Thyroid gland (tissue), 4 donors: ENCODE measurements at regions not wholly inside any gene's neighbourhood (a gene's known extent, or its start where the extent isn't known, plus 50 kb on each side); places are given as distances from the start of the nearest gene placed in this dataset.

Experiments
- DNase-seq, 2 donors: peaks; one replicate each; pipeline ENCODE4 v3.0.0-alpha.2; 2019
- H3K27ac ChIP-seq, 3 donors: fragments of 200-600 bp; sonication (generic); 1 replicate in 2 of 3; 2 replicates in 1 of 3; pipeline ENCODE4 v1.5.1; 2016 to 2019; ENCODE audit warnings: mild to moderate bottlenecking in 1 of 3, moderate library complexity in 1 of 3
- H3K27me3 ChIP-seq: fragments of 200-600 bp; sonication (generic); one replicate; pipeline ENCODE4 v1.5.1; 2019
- H3K36me3 ChIP-seq, 2 donors: fragments of 200-600 bp; sonication (generic); one replicate each; pipeline ENCODE4 v1.5.1; 2016 to 2019
- H3K4me1 ChIP-seq, 2 donors: fragments of 200-600 bp; sonication (generic); one replicate each; pipeline ENCODE4 v1.5.1; 2017 to 2019
- H3K4me3 ChIP-seq, 3 donors: fragments of 200-600 bp; sonication (generic); replicated peaks in 1 of 3; 1 replicate in 2 of 3; 2 replicates in 1 of 3; pipeline ENCODE4 v1.5.1; 2016; ENCODE audit warnings: mild to moderate bottlenecking in 1 of 3
- H3K9me3 ChIP-seq: fragments of 200-600 bp; sonication (generic); one replicate; pipeline ENCODE4 v1.5.1; 2017
- POLR2A ChIP-seq, 2 donors: fragments of 450-650 bp; IDR thresholded peaks; one replicate each; pipeline ENCODE4 v1.6.1; 2017; ENCODE audit warnings: antibody characterized with exemption in 2 of 2, mild to moderate bottlenecking in 2 of 2, moderate library complexity in 1 of 2
- WGBS, 2 donors: methylation state at CpG; one replicate each; pipeline ENCODE4 v1.1.5; 2017; 5-methylcytosine and 5-hydroxymethylcytosine counted together
- intact Hi-C: fragments of 100-400 bp; cut with DNase I; formaldehyde crosslinking; loops from one replicate; pipeline ENCODE4 v1.15.1; 2023
- TF ChIP-seq, protein P1 (sequence below), 6 experiments: fragments of 200-600 bp in 3 of 6; fragments of 450-650 bp in 3 of 6; sonication (generic) in 3 of 6; IDR thresholded peaks; one replicate each; pipeline ENCODE4 v1.5.1; 2016 to 2019; ENCODE audit warnings: antibody characterized with exemption in 6 of 6, mild to moderate bottlenecking in 2 of 6, inconsistent platforms in 1 of 6, moderate library complexity in 1 of 6

GRCh38 chr1:57683037-57683942 is 259.4 kb upstream of the DAB1 start:
- DNase-seq: no peak
- H3K4me3 ChIP-seq: no peak overlapping the region
- H3K36me3 ChIP-seq: no peaks in the 10 kb centered on the region
- 52 to 54% methylated on average over 7 of the region's 7 CpGs for WGBS, 2 donors
- no peaks in the 10 kb centered on the region for H3K4me1 ChIP-seq
- no peaks in the 10 kb centered on the region for H3K9me3 ChIP-seq
- intact Hi-C loops: no loop called here
- no peak overlapping the region for H3K27ac ChIP-seq
- H3K27me3 ChIP-seq: no peaks in the 10 kb centered on the region
- TF ChIP-seq POLR2A (IDR thresholded peaks at IDR 0.05): no peak
- TF ChIP-seq, protein P1, sequence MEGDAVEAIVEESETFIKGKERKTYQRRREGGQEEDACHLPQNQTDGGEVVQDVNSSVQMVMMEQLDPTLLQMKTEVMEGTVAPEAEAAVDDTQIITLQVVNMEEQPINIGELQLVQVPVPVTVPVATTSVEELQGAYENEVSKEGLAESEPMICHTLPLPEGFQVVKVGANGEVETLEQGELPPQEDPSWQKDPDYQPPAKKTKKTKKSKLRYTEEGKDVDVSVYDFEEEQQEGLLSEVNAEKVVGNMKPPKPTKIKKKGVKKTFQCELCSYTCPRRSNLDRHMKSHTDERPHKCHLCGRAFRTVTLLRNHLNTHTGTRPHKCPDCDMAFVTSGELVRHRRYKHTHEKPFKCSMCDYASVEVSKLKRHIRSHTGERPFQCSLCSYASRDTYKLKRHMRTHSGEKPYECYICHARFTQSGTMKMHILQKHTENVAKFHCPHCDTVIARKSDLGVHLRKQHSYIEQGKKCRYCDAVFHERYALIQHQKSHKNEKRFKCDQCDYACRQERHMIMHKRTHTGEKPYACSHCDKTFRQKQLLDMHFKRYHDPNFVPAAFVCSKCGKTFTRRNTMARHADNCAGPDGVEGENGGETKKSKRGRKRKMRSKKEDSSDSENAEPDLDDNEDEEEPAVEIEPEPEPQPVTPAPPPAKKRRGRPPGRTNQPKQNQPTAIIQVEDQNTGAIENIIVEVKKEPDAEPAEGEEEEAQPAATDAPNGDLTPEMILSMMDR (IDR thresholded peaks at IDR 0.05): no peak

DNA sequence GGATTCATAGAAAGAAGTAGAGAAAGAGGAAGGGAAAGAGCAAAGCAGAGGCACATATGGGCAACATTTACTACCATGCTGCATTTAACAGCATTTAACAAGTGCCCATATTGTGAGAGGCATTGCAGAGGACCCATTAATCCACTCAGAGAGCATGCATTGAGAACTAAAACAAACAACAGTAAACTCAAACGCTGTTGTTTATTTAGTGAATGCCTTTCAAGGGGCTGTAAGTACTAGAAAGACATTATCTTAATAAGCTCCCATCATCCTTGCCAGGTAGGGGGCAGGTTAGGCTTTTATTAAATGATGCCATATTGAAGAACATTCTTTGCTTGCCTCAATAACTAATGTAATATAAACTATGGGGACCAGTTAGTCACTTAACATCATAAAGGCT is 254.3 kb upstream of the DAB1 start:
- Histone ChIP-seq H3K27ac (no peak overlapping the region), H3K4me1 (no peaks in the 10 kb centered on the region), H3K27me3 (no peaks in the 10 kb centered on the region), H3K4me3 (no peak overlapping the region), H3K36me3 (no peaks in the 10 kb centered on the region), H3K9me3 (no peaks in the 10 kb centered on the region)
- intact Hi-C loops: no loop called here
- no peak for TF ChIP-seq POLR2A (IDR thresholded peaks at IDR 0.05)
- TF ChIP-seq, protein P1 (IDR thresholded peaks at IDR 0.05): no peak
- no peak for DNase-seq
- WGBS, 2 donors: 3 to 5% methylated on average over 1 of the region's 1 CpG

DNA sequence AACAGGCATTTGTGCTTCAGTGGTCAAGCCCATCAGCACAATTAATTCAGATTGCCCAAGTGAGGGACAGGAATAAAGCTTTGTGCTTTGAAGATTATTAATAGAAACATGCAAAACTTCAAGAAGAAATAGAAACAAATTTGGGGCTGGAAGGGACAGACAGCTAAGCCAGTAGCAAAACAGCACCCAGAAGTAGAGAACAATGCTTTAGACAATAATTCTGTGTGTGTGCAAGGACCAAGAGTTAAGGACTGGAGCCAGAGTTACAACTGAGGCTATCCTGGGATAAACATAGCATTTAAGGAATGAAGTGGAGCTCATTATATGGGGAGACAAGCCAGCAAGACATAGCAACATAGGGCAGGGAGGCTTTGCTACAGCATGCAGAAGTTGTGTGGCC is 251.9 kb upstream of the DAB1 start:
- no peak for TF ChIP-seq POLR2A (IDR thresholded peaks at IDR 0.05)
- TF ChIP-seq, protein P1 (IDR thresholded peaks at IDR 0.05): no peak
- no peaks in the 10 kb centered on the region for H3K36me3 ChIP-seq
- intact Hi-C loops: no loop called here

GRCh38 chr1:57674801-57675200 is 250.9 kb upstream of the DAB1 start:
- no peak overlapping the region for H3K4me3 ChIP-seq
- H3K27ac ChIP-seq: no peak overlapping the region
- DNase-seq: no peak
- H3K27me3 ChIP-seq: no peaks in the 10 kb centered on the region
- no peaks in the 10 kb centered on the region for H3K4me1 ChIP-seq
- H3K9me3 ChIP-seq: no peaks in the 10 kb centered on the region
- no peaks in the 10 kb centered on the region for H3K36me3 ChIP-seq
- intact Hi-C loops: no loop called here
- TF ChIP-seq POLR2A (IDR thresholded peaks at IDR 0.05): no peak
- TF ChIP-seq, protein P1 (IDR thresholded peaks at IDR 0.05): no peak

More for the DNA sequence above, 251.9 kb upstream of the DAB1 start:
- H3K9me3 ChIP-seq: no peaks in the 10 kb centered on the region
- H3K4me1 ChIP-seq: no peaks in the 10 kb centered on the region
- no peak overlapping the region for H3K27ac ChIP-seq
- H3K4me3 ChIP-seq: no peak overlapping the region
- H3K27me3 ChIP-seq: no peaks in the 10 kb centered on the region
- DNase-seq: no peak

GRCh38 chr1:57672346-57673140 is 248.7 kb upstream of the DAB1 start:
- no peaks in the 10 kb centered on the region for H3K9me3 ChIP-seq
- intact Hi-C loops: no loop called here

More at GRCh38 chr1:57672346-57673140, 248.7 kb upstream of the DAB1 start:
- no peak overlapping the region for H3K27ac ChIP-seq
- H3K36me3 ChIP-seq: no peaks in the 10 kb centered on the region
- 98 to 100% methylated on average over 1 of the region's 1 CpG for WGBS, 2 donors
- no peaks in the 10 kb centered on the region for H3K4me1 ChIP-seq
- no peak for DNase-seq
- H3K4me3 ChIP-seq: no peak overlapping the region
- TF ChIP-seq, protein P1 (IDR thresholded peaks at IDR 0.05): no peak
- TF ChIP-seq POLR2A (IDR thresholded peaks at IDR 0.05): no peak
- H3K27me3 ChIP-seq: no peaks in the 10 kb centered on the region
